Gastrocnemius medialis (tissue), 4 donors: ENCODE measurements at regions not wholly inside any gene's neighbourhood (a gene's known extent, or its start where the extent isn't known, plus 50 kb on each side); places are given as distances from the start of the nearest gene placed in this dataset.

Source experiments
- CTCF ChIP-seq, 5 experiments: fragments of 450-650 bp in 3 of 5; fragments of 200-600 bp in 2 of 5; sonication (generic) in 2 of 5; IDR thresholded peaks in 4 of 5; conservative IDR thresholded peaks in 1 of 5; 1 replicate in 4 of 5; 2 replicates in 1 of 5; pipeline ENCODE4 v1.5.1; 2016 to 2019; ENCODE audit warnings: antibody characterized with exemption in 5 of 5, mild to moderate bottlenecking in 3 of 5, moderate library complexity in 3 of 5
- POLR2A ChIP-seq, 2 donors: fragments of 450-650 bp; IDR thresholded peaks; one replicate each; pipeline ENCODE4 v1.6.1; 2017; ENCODE audit warnings: antibody characterized with exemption in 2 of 2, mild to moderate bottlenecking in 2 of 2, moderate library complexity in 2 of 2

GRCh38 chr11:11152877-11153276 lies 200.2 kb downstream of the CSNK2A3 start:
- TF ChIP-seq CTCF (IDR thresholded peaks at IDR 0.05 in 4 of 5, conservative IDR thresholded peaks at IDR 0.05 in 1 of 5) (no peak), POLR2A (IDR thresholded peaks at IDR 0.05) (no peak)
